KMS-11 (cell line): ENCODE measurements at regions not wholly inside any gene's neighbourhood (a gene's known extent, or its start where the extent isn't known, plus 50 kb on each side); places are given as distances from the start of the nearest gene placed in this dataset.
"Not testable (repeated sequence)": the region's sequence is repeated elsewhere in the genome, so short reads cannot be mapped to it uniquely, and the experiment has no call there.

Source experiments
- H2AFZ ChIP-seq: fragments of 200-600 bp; sonication (generic); 2 replicates; pipeline ENCODE4 v1.6.1; 2016; ENCODE audit warnings: antibody characterized with exemption, mixed run types, low read depth
- H3K27ac ChIP-seq: fragments of 200-600 bp; sonication (generic); 2 replicates; pipeline ENCODE4 v1.6.1; 2016; ENCODE audit warnings: mild to moderate bottlenecking, mixed run types
- H3K27me3 ChIP-seq: fragments of 200-600 bp; sonication (generic); 2 replicates; pipeline ENCODE4 v1.6.1; 2017; ENCODE audit warnings: mild to moderate bottlenecking, low read depth, mixed run types, moderate library complexity; ENCODE audit not compliant: insufficient read depth
- H3K36me3 ChIP-seq: fragments of 200-600 bp; sonication (generic); 2 replicates; pipeline ENCODE4 v1.6.1; 2017; ENCODE audit warnings: mild to moderate bottlenecking, mixed run types; ENCODE audit not compliant: insufficient read depth
- H3K4me1 ChIP-seq: fragments of 200-600 bp; sonication (generic); 2 replicates; pipeline ENCODE4 v1.6.1; 2016; ENCODE audit warnings: mild to moderate bottlenecking, low read depth, mixed run types; ENCODE audit not compliant: poor library complexity, severe bottlenecking
- H3K4me2 ChIP-seq: fragments of 200-600 bp; sonication (generic); 2 replicates; pipeline ENCODE4 v1.7.0; 2016; ENCODE audit warnings: mild to moderate bottlenecking, mixed run types
- H3K4me3 ChIP-seq: fragments of 200-600 bp; sonication (generic); IDR thresholded peaks from 2 replicates; pipeline ENCODE4 v1.6.1; 2017; ENCODE audit warnings: low read depth, low read length, mixed read lengths; ENCODE audit not compliant: insufficient read depth
- H3K79me2 ChIP-seq: fragments of 200-600 bp; sonication (generic); 2 replicates; pipeline ENCODE4 v1.6.1; 2016; ENCODE audit warnings: low read depth, mixed run types; ENCODE audit not compliant: insufficient read depth
- H3K9ac ChIP-seq: fragments of 200-600 bp; sonication (generic); 2 replicates; pipeline ENCODE4 v1.6.1; 2016; ENCODE audit warnings: mild to moderate bottlenecking, mixed run types
- H4K20me1 ChIP-seq: fragments of 200-600 bp; sonication (generic); 2 replicates; pipeline ENCODE4 v1.6.1; 2016; ENCODE audit warnings: mild to moderate bottlenecking, mixed run types; ENCODE audit not compliant: insufficient read depth
- TF ChIP-seq, protein P1 (sequence below): fragments of 200-600 bp; sonication (generic); conservative IDR thresholded peaks from 2 replicates; pipeline ENCODE4 v1.6.1; 2017; ENCODE audit warnings: low read depth, mild to moderate bottlenecking, antibody characterized with exemption, low read length, moderate library complexity, mixed read lengths

DNA sequence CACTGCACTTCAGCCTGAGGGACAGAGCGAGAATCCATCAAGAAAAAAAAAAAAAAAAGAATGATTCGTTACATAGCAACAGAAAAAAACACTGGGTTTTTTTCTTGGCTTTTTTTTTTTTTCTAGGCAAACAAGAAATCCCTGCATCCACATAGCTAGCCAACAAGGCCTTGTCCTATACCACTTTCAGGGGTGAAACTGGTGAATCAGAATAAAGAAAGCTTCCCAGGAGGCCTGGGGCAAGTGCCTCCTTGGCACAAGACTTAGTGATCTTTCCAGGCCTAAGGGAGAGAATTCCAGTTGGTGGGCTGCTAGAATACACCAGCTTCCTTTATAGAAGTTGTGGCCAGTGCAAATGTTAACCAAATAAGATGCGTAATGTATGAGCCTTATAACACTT, 90.0 kb downstream of the VCPKMT start:
- Histone ChIP-seq H3K4me3 (no peak overlapping the region), H2AFZ (no peak overlapping the region), H3K27me3 (no peaks in the 10 kb centered on the region), H3K27ac (no peak overlapping the region), H3K4me1 (peaks cover 21% of the 10 kb centered on the region), H3K79me2 (no peaks in the 10 kb centered on the region), H3K9ac (no peak overlapping the region), H3K36me3 (no peaks in the 10 kb centered on the region), H3K4me2 (no peak overlapping the region), H4K20me1 (no peaks in the 10 kb centered on the region)
- TF ChIP-seq, protein P1, sequence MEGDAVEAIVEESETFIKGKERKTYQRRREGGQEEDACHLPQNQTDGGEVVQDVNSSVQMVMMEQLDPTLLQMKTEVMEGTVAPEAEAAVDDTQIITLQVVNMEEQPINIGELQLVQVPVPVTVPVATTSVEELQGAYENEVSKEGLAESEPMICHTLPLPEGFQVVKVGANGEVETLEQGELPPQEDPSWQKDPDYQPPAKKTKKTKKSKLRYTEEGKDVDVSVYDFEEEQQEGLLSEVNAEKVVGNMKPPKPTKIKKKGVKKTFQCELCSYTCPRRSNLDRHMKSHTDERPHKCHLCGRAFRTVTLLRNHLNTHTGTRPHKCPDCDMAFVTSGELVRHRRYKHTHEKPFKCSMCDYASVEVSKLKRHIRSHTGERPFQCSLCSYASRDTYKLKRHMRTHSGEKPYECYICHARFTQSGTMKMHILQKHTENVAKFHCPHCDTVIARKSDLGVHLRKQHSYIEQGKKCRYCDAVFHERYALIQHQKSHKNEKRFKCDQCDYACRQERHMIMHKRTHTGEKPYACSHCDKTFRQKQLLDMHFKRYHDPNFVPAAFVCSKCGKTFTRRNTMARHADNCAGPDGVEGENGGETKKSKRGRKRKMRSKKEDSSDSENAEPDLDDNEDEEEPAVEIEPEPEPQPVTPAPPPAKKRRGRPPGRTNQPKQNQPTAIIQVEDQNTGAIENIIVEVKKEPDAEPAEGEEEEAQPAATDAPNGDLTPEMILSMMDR = no peak

DNA sequence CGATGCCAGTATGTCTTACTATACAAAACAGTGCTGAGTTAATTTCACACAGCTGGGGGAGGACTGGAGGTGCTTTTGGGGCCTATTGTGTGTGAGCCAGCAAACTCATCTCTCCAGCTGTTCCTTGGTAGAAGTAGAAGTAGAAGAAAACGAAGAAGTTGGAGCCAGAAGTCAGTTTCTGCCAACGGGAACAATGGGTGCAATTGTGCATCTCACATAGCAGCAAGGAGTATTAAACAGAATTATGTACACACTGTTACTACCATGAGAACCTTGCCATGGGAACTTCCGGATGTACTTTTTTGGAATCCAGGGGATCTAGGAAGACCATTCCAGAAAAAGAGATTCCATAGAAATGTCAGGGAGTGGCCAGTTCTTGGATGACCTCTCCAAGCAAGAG, 88.6 kb downstream of the VCPKMT start:
- Histone ChIP-seq H3K36me3 (no peaks in the 10 kb centered on the region), H4K20me1 (no peaks in the 10 kb centered on the region), H3K27ac (no peak overlapping the region), H2AFZ (no peak overlapping the region), H3K27me3 (no peaks in the 10 kb centered on the region), H3K4me2 (no peak overlapping the region), H3K9ac (no peak overlapping the region), H3K4me1 (peaks cover 7% of the 10 kb centered on the region), H3K4me3 (no peak overlapping the region), H3K79me2 (no peaks in the 10 kb centered on the region)
- TF ChIP-seq, protein P1 = no peak

DNA sequence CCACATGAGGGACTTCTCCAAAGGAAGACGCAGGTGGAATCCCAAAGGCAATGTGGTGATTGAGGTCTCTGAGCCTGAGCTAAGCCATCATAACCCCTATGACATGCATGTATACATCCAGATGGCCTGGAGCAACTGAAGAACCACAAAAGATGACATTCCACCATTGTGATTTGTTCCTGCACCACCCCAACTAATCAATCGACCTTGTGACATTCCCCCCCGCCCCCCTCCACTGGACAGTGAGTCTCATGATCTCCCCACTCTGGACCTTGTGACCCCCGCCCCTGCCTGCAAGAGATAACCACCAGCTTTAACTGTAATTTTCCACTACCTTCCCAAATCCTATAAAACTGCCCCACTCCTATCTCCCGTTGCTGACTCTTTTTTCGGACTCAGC, 87.9 kb downstream of the VCPKMT start:
- H3K4me2 ChIP-seq = no peak overlapping the region
- no peaks in the 10 kb centered on the region for H4K20me1 ChIP-seq
- H3K27me3 ChIP-seq = no peaks in the 10 kb centered on the region
- H3K79me2 ChIP-seq = no peaks in the 10 kb centered on the region
- TF ChIP-seq, protein P1 = no peak
- no peaks in the 10 kb centered on the region for H3K36me3 ChIP-seq
- H3K4me3 ChIP-seq = no peak overlapping the region
- H3K27ac ChIP-seq = no peak overlapping the region
- no peak overlapping the region for H2AFZ ChIP-seq
- no peak overlapping the region for H3K9ac ChIP-seq
- H3K4me1 ChIP-seq = peaks cover under 1% of the 10 kb centered on the region

DNA sequence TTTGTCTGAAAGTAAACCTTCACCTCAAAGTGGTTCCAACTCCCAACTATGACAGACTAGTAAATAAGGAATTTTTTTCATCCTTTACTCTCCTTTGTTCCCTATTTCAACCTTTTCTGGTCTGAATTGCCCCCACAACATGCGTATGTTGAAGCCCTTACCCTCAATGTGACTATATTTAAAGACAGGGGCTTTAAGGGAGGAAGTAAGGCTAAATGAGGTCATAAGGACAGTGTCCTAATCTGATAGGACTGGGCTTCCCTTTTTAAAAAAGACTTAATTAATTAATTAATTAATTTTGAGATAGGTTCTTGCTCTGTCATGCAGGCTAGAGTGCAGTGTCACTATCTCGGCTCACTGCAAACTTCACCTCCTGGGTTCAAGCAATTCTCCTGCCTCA, 86.3 kb downstream of the VCPKMT start:
- H3K4me2 ChIP-seq = no peak overlapping the region
- no peaks in the 10 kb centered on the region for H3K27me3 ChIP-seq
- no peak overlapping the region for H2AFZ ChIP-seq
- H3K4me1 ChIP-seq = no peaks in the 10 kb centered on the region
- H3K4me3 ChIP-seq = no peak overlapping the region
- no peaks in the 10 kb centered on the region for H3K79me2 ChIP-seq
- H4K20me1 ChIP-seq = no peaks in the 10 kb centered on the region
- H3K36me3 ChIP-seq = no peaks in the 10 kb centered on the region
- TF ChIP-seq, protein P1 = no peak
- H3K9ac ChIP-seq = no peak overlapping the region
- H3K27ac ChIP-seq = no peak overlapping the region

DNA sequence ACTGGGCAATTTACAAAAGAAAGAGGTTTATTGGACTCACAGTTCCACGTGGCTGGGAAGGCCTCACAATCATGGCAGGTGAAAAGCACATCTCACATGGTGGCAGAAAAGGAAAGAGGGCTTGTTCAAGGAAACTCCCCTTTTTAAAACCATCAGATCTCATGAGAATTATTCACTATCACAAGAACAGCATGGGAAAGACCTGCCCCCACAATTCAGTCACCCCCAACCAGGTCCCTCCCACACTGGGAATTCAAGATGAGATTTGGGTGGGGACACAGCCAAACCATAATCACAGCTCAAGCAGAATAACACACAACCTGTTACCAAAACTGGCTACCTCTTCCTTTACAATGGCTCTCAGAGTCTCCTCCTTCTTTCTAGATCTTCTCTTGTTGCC, 85.5 kb downstream of the VCPKMT start:
- H3K4me3 ChIP-seq, H3K36me3 ChIP-seq, H3K9ac ChIP-seq, H3K4me2 ChIP-seq, H2AFZ ChIP-seq, H4K20me1 ChIP-seq, H3K4me1 ChIP-seq, H3K79me2 ChIP-seq, H3K27me3 ChIP-seq, H3K27ac ChIP-seq: not testable (repeated sequence)
